Psoas muscle (tissue), 7 donors: ENCODE measurements at regions not wholly inside any gene's neighbourhood (a gene's known extent, or its start where the extent isn't known, plus 50 kb on each side); places are given as distances from the start of the nearest gene placed in this dataset.

Experiments used
- ATAC-seq, 4 donors: fragments of 200-7000 bp; cut with Tn5 transposase; one replicate each; pipeline ENCODE4 v1.9.1; 2020; ENCODE audit warnings: moderate library complexity in 3 of 4, mild to moderate bottlenecking in 2 of 4
- DNase-seq, 2 donors: peaks; one replicate each; pipeline ENCODE4 v3.0.0-alpha.2; 2020
- H3K27ac ChIP-seq: fragments of 200-600 bp; one replicate; pipeline ENCODE4 v1.8.0; 2022
- H3K27me3 ChIP-seq, 3 donors: fragments of 200-600 bp in 1 of 3; one replicate each; pipeline versions ENCODE4 v1.6.1 to v1.8.0; 2013 to 2022; ENCODE audit warnings: low read length in 2 of 3, mild to moderate bottlenecking in 2 of 3, moderate library complexity in 1 of 3; ENCODE audit not compliant: insufficient read depth in 3 of 3
- H3K36me3 ChIP-seq, 2 donors: fragments of 200-600 bp in 1 of 2; one replicate each; pipeline versions ENCODE4 v1.6.1 to v1.8.0; 2013 to 2022; ENCODE audit warnings: low read depth in 1 of 2, mild to moderate bottlenecking in 1 of 2, moderate library complexity in 1 of 2; ENCODE audit not compliant: insufficient read depth in 1 of 2
- H3K4me1 ChIP-seq: fragments of 200-600 bp; one replicate; pipeline ENCODE4 v1.8.0; 2022
- H3K4me3 ChIP-seq: fragments of 200-600 bp; one replicate; pipeline ENCODE4 v1.8.0; 2022; ENCODE audit warnings: mild to moderate bottlenecking
- H3K9me3 ChIP-seq: fragments of 200-600 bp; one replicate; pipeline ENCODE4 v1.8.0; 2022
- CTCF ChIP-seq: fragments of 200-600 bp; IDR thresholded peaks from one replicate; pipeline ENCODE4 v1.8.0; 2022; ENCODE audit warnings: antibody characterized with exemption
- WGBS, 3 donors: extraction: QIAGEN DNeasy Blood & Tissue Kit; methylation state at CpG; one replicate each; pipeline versions ENCODE4 v1.1.6 to v1.1.7; 2013; 5-methylcytosine and 5-hydroxymethylcytosine counted together
- intact Hi-C, 2 donors: fragments of 100-400 bp; cut with DNase I; formaldehyde crosslinking; loops; one replicate each; pipeline versions ENCODE4 v1.11.0 to v1.14.2; 2022
- donor health status: healthy with polysubstance abuse.
- donor health status: DM: no; HTN: no; CAD: no; lungs with moderate emphysema.
- donor health status: Bipolar disorder and iron deficiency.
- donor health status: healthy.
- donor health status: DM: yes; HTN: yes; CAD: no.
- donor health status: DM: no; HTN: no; CAD: no.
- donor health status: DM: yes; HTN: yes; CAD: no.

DNA sequence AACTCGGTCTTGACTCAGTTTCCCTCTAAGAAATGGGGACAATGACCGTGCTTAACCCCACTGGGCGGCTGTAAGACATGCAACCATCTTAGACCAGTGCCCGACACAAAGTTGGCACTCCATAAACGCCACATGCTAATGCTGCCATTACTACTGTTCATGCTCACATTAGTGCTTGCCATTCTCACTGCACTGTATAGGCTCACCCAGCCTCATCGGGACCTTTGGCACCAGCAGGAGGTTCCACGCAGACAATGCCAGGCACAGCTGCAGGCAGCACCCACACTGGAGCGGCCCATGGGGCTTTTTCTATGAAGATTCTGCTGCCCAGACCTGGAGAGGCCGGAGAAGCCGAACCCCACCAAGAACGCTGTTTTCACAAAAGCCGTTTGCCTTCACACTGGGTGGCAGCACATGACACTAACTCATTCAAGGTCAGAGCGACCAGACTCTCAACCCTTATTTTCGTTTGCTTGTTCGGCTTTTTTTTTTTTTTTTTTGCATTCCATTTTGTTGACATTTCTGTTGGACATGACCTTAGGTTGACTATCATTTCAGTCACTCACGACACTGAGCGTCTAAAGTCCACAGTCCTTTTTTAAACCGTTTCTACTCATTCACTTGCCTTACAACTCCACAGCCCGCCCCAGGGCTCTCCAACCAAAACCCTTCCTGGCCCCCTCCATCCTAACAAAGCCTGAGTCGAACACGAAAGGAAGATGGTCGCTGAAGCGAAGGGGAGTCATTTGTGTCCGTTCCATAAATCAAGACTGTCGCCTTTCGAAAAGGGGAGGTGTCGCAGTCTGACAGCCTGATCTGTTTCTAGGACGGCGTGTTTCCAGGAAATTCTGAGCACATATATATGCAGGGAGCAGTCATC is 124.4 kb upstream of the RNF32 start:
- no peak overlapping the region for H3K4me3 ChIP-seq
- no peaks in the 10 kb centered on the region for H3K36me3 ChIP-seq
- H3K27ac ChIP-seq: no peak overlapping the region
- no peaks in the 10 kb centered on the region for H3K4me1 ChIP-seq
- no peak for TF ChIP-seq CTCF
- no peak for DNase-seq
- 65% methylated on average over 28 to 29 of the region's 29 CpGs for WGBS, 3 donors
- H3K9me3 ChIP-seq: peaks cover 15% of the 10 kb centered on the region
- ATAC-seq: no peak
- H3K27me3 ChIP-seq: no peaks in the 10 kb centered on the region
- intact Hi-C loops: no loop called here

DNA sequence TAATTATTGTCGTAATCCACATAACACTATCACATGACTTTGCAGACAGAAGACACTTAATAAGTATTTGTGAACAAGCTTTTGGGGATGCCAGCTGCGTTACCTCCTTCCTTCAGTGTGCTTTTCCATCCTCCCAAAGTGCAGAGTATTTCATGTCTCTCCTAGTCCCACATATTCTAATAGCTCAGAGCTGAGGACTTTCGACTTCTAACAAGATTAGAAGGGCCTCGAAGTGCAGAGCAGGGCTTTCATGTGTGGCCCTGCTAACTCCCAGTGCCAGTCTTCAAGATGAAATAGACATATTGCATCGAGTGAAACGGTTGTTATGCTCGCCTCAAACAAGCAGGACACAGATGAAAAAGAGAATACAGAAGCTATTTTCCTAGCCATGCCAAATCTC is 125.7 kb upstream of the RNF32 start:
- Histone ChIP-seq H3K4me3 (no peak overlapping the region), H3K36me3 (no peaks in the 10 kb centered on the region), H3K27me3 (no peaks in the 10 kb centered on the region), H3K4me1 (no peaks in the 10 kb centered on the region), H3K9me3 (peaks cover 24% of the 10 kb centered on the region), H3K27ac (no peak overlapping the region)
- TF ChIP-seq CTCF: no peak
- ATAC-seq: no peak
- intact Hi-C loops: no loop called here
- WGBS, 3 donors: 70 to 79% (median 74%) methylated on average over 7 of the region's 7 CpGs
- DNase-seq: no peak

DNA sequence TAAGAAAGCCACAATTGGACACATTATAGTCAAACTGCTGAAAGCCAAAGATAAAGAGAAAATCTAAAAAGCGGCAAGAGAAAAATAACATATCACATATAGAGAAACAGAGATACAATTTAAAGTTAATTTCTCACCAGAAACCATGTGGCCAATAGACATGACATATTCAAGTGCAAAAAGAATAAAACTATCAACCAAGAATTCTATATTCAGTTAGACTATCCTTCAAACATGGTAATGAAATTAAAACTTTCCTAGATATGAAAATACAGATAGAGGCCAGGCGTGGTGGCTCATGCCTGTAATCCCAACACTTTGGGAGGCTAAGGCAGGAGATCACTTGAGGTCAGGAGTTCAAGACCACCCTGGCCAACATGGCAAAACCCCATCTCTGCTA is 129.1 kb upstream of the RNF32 start:
- Histone ChIP-seq H3K9me3 (peaks cover 24% of the 10 kb centered on the region), H3K4me3 (no peak overlapping the region), H3K27ac (no peak overlapping the region), H3K36me3 (no peaks in the 10 kb centered on the region), H3K27me3 (no peaks in the 10 kb centered on the region), H3K4me1 (no peaks in the 10 kb centered on the region)
- no peak for ATAC-seq
- intact Hi-C loops: no loop called here
- DNase-seq: no peak
- no peak for TF ChIP-seq CTCF
- WGBS, 3 donors: 88 to 92% (median 91%) methylated on average over 2 of the region's 2 CpGs

- H3K4me1 ChIP-seq: no peaks in the 10 kb centered on the region
- ATAC-seq (no peak), DNase-seq (no peak)
- intact Hi-C loops: no loop called here
- H3K27ac ChIP-seq: no peak overlapping the region
- no peaks in the 10 kb centered on the region for H3K36me3 ChIP-seq
- H3K4me3 ChIP-seq: no peak overlapping the region
- no peaks in the 10 kb centered on the region for H3K27me3 ChIP-seq
- no peak for TF ChIP-seq CTCF
- H3K9me3 ChIP-seq: peaks cover 24% of the 10 kb centered on the region
Observed at GRCh38 chr7:156510966-156511365, 129.6 kb upstream of the RNF32 start.

- no peak for ATAC-seq
- no peaks in the 10 kb centered on the region for H3K36me3 ChIP-seq
- H3K4me3 ChIP-seq: no peak overlapping the region
- H3K9me3 ChIP-seq: peaks cover 24% of the 10 kb centered on the region
- 91 to 96% (median 91%) methylated on average over 3 of the region's 3 CpGs for WGBS, 3 donors
- TF ChIP-seq CTCF: no peak
- peaks cover 0 to 2% (median 0%) of the 10 kb centered on the region in 3 donors for H3K27me3 ChIP-seq
- no peak for DNase-seq
- H3K27ac ChIP-seq: no peak overlapping the region
- H3K4me1 ChIP-seq: no peaks in the 10 kb centered on the region
- intact Hi-C loops: no loop called here
Observed at GRCh38 chr7:156509216-156509615, 131.4 kb upstream of the RNF32 start.
